ENCODE measurements at regions not wholly inside any gene's neighbourhood (a gene's known extent, or its start where the extent isn't known, plus 50 kb on each side); places are given as distances from the start of the nearest gene placed in this dataset.

DNA sequence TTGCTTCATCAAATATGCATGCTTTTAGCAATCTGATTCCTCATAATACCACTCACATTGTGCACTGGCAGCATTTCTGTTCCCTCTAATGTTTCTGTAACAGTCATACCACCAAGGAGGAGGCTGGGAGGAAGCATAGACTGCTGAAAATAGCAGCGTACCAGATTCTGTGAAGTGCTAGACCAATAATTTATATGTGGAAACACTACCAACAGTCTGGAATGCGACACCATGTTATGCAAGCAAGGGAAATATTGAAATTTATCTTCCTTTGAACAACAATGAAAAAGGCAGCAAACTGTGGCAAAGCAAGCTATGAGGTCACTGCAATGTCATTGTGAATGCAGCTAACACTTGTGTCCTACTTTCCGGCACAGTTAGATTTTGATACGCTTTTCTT is 1388.0 kb downstream of the EFNB2 start:
- ChIA-PET POLR2A (no interaction called here), CTCF (no interaction called here)
- H3K4me3 ChIP-seq (ENCODE audit: low read depth, low read length), result no peak overlapping the region
- H3K36me3 ChIP-seq (ENCODE audit: control insufficient read depth, insufficient read depth, low read length), result no peaks in the 10 kb centered on the region
- H3K27me3 ChIP-seq (ENCODE audit: control insufficient read depth, insufficient read depth, low read length), result no peaks in the 10 kb centered on the region
- no peak for DNase-seq (ENCODE audit: low read depth)
- TF ChIP-seq, protein P1, sequence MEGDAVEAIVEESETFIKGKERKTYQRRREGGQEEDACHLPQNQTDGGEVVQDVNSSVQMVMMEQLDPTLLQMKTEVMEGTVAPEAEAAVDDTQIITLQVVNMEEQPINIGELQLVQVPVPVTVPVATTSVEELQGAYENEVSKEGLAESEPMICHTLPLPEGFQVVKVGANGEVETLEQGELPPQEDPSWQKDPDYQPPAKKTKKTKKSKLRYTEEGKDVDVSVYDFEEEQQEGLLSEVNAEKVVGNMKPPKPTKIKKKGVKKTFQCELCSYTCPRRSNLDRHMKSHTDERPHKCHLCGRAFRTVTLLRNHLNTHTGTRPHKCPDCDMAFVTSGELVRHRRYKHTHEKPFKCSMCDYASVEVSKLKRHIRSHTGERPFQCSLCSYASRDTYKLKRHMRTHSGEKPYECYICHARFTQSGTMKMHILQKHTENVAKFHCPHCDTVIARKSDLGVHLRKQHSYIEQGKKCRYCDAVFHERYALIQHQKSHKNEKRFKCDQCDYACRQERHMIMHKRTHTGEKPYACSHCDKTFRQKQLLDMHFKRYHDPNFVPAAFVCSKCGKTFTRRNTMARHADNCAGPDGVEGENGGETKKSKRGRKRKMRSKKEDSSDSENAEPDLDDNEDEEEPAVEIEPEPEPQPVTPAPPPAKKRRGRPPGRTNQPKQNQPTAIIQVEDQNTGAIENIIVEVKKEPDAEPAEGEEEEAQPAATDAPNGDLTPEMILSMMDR (IDR thresholded peaks at IDR 0.05; ENCODE audit: insufficient read depth, low read depth, low read length), result no peak

DNA sequence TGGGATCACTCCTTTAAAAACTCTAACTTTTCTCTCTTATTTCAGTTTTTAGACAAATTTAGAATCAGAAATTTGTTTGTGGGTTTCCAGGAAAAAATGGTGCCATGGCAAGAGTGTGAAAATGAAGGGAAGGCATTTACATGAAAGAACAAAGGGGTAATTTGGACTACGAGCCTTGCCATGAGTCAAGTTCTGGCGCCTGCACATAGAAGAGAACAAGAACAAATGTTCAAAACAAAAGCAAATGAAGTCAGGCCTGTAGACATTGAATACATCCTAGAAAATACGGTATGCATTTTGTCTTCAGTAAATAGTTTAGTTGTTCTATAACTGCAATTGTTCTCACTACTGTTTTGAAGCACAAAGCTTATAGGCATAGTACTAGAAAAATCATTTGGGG is 1390.5 kb downstream of the EFNB2 start:
- ChIA-PET CTCF (no interaction called here), POLR2A (no interaction called here)
- Histone ChIP-seq H3K4me3 (ENCODE audit: low read depth, low read length) (no peak overlapping the region), H3K36me3 (ENCODE audit: control insufficient read depth, insufficient read depth, low read length) (no peaks in the 10 kb centered on the region), H3K27me3 (ENCODE audit: control insufficient read depth, insufficient read depth, low read length) (no peaks in the 10 kb centered on the region)
- DNase-seq (ENCODE audit: low read depth), result no peak
- TF ChIP-seq, protein P1 (IDR thresholded peaks at IDR 0.05; ENCODE audit: insufficient read depth, low read depth, low read length), result no peak

DNA sequence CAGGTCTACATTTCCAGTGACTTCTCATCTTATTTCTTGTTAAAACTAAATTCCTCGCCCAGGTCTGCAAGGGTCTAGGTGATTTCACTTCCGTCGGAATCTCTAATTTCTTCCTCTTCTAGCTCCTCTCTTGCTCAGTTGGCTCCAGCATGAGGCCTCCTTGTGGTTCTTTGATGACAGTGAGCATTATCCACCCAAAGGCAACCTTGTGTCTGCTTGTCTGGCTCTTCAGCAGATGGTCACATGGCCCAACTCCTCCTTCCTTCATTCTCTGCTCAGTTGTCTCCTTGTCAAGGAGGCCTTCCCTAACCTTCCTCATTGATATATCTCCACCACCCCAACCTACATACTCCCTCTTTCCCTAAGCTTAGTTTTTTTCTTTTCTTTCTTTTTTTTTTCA is 1391.4 kb downstream of the EFNB2 start:
- H3K36me3 ChIP-seq (ENCODE audit: control insufficient read depth, insufficient read depth, low read length), result no peaks in the 10 kb centered on the region
- TF ChIP-seq, protein P1 (IDR thresholded peaks at IDR 0.05; ENCODE audit: insufficient read depth, low read depth, low read length), result no peak
- no peak overlapping the region for H3K4me3 ChIP-seq (ENCODE audit: low read depth, low read length)
- no peaks in the 10 kb centered on the region for H3K27me3 ChIP-seq (ENCODE audit: control insufficient read depth, insufficient read depth, low read length)
- POLR2A ChIA-PET, result no interaction called here
- CTCF ChIA-PET, result no interaction called here
- no peak for DNase-seq (ENCODE audit: low read depth)

DNA sequence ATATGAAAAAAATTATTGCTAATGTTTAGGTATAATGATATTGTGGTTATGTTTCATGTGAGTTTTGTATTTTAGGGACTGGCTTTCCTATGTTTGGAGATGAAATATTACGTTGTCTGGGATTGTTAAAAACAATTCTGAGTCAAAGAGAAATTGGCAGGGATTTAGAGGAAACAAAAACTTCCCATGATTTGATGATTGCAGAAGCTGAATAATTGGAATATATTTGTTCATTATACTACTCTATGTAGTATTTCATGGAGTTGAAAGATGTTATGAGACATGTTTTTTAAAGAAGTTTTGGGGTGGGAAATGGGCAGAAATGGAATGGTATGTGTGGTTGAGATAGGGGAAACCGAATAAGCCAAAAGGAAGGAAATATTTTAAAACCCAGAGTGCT is 1392.9 kb downstream of the EFNB2 start:
- DNase-seq (ENCODE audit: low read depth), result no peak
- ChIA-PET POLR2A (no interaction called here), CTCF (no interaction called here)
- no peak overlapping the region for H3K4me3 ChIP-seq (ENCODE audit: low read depth, low read length)
- no peaks in the 10 kb centered on the region for H3K36me3 ChIP-seq (ENCODE audit: control insufficient read depth, insufficient read depth, low read length)
- TF ChIP-seq, protein P1 (IDR thresholded peaks at IDR 0.05; ENCODE audit: insufficient read depth, low read depth, low read length), result no peak
- H3K27me3 ChIP-seq (ENCODE audit: control insufficient read depth, insufficient read depth, low read length), result no peaks in the 10 kb centered on the region

DNA sequence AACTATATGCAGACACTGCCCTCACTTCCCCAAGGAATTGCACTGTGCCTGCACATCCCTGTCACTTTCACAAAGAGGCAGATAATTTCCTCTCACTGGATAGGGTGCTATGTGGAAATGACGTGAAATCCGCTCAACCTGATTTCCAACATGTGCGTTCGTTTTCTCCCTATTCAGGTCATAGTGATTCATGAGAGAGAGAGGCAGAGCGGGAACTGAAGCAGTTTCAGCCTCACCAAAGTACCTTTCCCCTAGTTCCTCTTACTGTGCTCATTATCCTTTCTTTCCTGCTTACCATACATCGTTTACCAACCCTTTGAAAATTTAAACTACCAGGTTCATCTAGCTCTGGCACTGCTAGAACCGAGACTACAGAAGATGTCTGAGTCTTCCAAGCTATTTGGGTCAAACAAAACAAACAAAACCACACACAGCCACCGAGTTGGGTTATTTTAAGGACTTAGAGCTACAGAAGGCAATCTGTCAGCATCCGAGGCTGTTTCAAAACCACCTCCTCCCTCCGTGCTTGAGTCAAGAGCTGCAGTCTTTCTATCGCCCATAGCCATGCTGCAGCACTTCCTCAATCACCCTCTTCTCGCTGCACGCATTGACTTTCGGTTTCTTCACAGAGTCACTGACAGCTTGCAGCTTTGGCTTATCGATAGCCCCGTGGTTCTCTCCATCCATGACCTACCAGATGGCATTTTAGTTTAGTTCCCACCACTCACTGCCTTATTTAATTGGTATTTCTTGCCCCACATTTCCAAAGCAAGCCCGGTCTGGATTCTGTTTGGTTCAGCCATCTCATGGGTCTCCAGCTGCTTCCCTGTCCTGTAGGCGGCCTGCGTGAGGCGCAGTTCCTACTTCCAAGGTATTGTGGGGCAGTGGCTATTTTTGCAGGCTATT is 1395.8 kb downstream of the EFNB2 start:
- ChIA-PET POLR2A (no interaction called here), CTCF (interaction anchor here (1.6 kb wide), 1 partner anchor 9 kb away, joined by 6 read pairs; no protein-coding TSS in a partner anchor)
- no peak for DNase-seq (ENCODE audit: low read depth)
- no peaks in the 10 kb centered on the region for H3K36me3 ChIP-seq (ENCODE audit: control insufficient read depth, insufficient read depth, low read length)
- no peak overlapping the region for H3K4me3 ChIP-seq (ENCODE audit: low read depth, low read length)
- TF ChIP-seq, protein P1 (IDR thresholded peaks at IDR 0.05; ENCODE audit: insufficient read depth, low read depth, low read length), result no peak
- no peaks in the 10 kb centered on the region for H3K27me3 ChIP-seq (ENCODE audit: control insufficient read depth, insufficient read depth, low read length)

Data from BJ (cell line).